GM21423 (cell line): ENCODE measurements at regions not wholly inside any gene's neighbourhood (a gene's known extent, or its start where the extent isn't known, plus 50 kb on each side); places are given as distances from the start of the nearest gene placed in this dataset.
A peak's percentile ranks its signal among the peaks of the same experiment; 100 is the strongest.

Experiments used
- ATAC-seq: cut with Tn5 transposase; IDR thresholded peaks from one replicate; pipeline ENCODE4 v1.9.1; 2021; ENCODE audit warnings: mild to moderate bottlenecking, moderate library complexity; ENCODE audit not compliant: unreplicated experiment

DNA sequence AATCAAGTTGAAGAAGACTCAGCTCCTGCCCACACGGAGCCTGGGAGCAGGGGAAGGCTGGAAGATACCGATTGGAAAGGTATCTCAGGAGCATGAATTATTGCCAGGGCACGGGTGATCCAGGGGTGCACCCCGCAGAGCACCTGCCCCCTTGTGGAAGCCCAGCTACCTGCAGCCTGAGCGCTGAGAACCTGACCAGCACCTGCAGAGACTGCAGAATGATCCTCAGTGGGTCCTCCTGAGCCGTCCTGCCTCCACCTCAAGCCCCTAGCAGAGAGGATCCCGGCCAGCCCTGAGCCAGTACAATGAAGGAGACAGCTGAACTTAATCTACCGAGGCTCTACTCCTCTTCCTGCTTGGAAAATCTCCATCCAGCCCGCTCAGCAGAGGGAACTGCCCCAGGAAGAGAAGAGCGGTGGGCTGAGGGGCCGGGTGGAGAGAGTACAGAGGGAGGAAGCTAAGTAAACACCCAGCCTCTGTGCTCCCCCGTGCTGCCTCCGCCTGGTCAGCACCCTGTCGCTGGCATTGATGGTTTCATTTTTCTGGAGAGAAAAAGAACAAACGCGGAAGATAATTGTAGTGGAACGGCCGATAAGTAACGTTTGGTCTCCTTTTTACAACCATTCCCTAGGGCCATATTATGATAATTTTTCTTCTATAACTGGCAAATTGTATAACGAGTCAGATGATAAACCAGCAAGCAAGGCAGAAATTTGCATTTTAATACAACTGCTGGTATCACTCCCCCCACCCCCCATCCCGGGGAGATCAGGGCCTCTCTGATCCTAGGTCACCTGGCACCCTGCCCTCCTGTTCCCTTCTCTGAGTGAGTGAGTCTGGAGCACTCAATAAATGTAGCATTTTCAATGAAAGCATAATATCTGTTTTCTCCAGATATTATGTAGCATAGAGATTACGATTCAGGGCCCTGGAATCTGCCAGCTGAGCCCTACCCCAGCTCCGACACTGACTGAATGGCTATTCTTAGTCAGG, 204.5 kb upstream of the RPL38 start:
- ATAC-seq: peak; percentile 59

- no peak for ATAC-seq
Observed at GRCh38 chr17:74001145-74001544, 202.3 kb upstream of the RPL38 start.

DNA sequence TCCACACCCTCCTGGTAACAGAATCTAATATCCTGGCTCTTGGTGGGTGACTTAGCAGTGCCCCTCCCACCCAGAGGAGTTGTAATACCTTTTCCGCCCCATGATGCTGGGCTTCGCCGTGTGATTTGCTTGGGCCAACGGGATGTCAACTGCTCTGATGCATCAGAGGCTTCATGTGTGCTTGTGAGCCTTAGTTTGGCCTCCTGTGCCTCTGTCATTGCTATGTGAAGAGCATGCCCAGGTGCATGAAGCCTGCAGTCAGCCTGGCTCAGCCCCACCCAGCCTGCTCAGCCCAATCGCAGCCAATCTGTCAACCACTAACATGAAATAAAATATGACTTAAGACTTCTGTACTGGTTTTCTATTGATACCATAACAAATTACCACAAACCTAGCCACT, 201.2 kb upstream of the RPL38 start:
- no peak for ATAC-seq

DNA sequence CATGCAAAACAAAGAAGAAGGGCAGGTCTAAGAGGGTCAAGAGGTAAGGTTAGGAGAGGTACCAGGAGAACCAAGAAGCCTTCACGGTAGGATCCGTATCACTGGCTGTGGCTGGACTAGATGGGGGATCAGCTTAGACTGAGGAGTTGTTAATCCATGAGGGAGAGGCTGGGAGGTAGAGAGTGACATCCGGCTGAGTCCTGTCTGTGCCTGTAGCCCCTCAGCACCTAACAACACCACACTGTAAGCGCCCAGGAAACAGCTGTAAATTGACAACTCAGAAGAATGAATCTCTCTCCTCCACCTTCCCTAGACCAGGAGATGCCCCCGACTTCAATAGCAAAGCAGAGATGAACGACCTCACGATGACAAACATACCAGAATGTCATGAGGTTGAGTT, 199.4 kb upstream of the RPL38 start:
- ATAC-seq: no peak

DNA sequence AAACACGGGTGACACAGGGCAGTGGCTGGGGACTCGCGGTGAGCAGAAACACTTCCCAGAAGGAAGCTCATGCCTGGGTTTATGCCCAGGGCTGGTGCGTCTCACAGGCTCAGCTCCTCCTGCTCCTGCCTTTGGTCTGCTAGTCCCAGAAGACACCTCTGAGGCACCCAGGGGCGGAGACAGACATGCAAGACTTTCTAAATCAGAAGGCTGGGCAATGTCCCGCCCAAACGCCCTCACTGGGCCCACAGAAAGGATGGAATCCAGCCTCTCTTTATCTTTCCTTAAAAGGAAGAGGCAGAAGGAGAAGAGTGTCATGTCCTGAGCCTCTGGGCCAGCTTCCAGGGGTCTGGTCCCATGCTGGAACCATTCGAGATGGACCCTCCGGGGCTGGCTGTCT, 197.7 kb upstream of the RPL38 start:
- no peak for ATAC-seq

DNA sequence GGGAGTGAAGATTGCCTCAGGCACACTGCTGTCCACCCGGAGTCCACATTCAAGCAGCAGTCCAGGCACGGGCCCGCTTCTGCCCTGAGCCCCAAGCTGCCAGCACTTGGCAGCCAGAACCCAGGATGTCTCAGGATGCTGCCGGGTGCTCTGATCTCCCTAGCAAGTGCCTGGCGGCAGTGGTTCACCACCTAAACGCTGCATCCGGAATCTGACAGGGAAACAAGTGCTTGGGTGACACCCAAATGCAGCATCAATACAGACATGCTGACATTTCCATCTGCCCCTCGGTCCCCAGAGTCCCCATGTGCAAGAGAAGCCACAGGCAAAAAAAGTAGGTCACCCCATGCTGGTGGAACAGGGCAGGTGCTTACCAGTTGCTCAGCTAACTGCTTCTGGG, 197.1 kb upstream of the RPL38 start:
- ATAC-seq: no peak

DNA sequence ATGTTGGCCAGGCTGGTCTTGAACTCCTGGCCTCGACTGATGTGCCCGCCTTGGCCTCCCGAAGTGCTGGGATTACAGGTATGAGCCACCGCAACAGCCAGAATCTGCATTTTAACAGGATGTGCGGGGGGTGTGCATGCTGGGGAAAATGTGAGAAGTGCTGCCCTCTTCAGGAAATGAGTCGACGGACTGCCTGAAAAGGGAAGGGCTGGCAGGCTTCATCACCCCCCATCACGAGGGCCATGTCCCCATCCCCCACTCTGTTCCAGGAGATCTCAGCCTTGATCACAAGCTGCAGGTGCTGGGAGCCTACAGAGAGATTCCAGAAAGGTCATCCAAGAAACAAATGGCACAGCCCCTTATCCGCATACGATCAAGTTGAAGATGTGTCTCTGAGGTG, 195.3 kb upstream of the RPL38 start:
- no peak for ATAC-seq

- no peak for ATAC-seq
Observed at GRCh38 chr17:74009056-74009625, 194.3 kb upstream of the RPL38 start.

- no peak for ATAC-seq
Observed at GRCh38 chr17:74010903-74011302, 192.6 kb upstream of the RPL38 start.

DNA sequence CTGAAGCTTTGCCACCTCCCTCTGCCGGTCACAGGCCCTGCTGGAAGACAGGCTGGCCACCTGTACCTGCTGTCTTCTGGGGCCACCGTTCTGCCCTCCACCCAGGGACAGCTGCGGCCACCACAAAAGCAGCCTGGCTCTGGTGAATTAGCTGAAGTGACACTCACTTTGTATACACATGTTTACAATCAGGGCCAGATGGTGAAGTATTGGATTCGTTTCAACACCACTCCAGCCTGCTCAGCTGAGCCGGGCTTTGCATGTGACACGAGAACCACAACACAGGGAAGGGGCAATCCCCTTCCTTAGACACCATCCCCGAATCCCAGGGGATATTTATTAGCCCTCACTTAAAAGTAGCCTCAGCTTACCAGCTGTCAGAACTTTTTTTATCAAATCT, 191.5 kb upstream of the RPL38 start:
- no peak for ATAC-seq

DNA sequence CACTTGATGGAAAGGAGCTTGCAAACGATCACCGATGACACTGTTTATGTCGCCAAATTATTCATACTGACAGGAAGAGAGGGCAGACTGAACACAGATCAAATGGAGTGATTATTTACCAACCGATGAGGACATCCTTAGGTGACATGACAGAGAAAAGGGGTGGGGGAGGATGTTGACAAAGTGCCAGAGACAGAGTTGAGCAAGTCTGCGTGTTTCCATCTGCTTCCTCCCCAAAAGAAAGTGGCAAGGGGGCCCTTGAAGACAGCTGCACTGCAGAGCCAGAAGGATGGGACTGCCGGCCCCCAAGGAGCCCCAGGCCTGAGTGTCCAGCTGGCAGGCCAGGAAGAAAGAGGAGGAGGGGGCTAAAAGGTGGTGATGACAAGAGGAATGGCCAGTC, 191.0 kb upstream of the RPL38 start:
- no peak for ATAC-seq

DNA sequence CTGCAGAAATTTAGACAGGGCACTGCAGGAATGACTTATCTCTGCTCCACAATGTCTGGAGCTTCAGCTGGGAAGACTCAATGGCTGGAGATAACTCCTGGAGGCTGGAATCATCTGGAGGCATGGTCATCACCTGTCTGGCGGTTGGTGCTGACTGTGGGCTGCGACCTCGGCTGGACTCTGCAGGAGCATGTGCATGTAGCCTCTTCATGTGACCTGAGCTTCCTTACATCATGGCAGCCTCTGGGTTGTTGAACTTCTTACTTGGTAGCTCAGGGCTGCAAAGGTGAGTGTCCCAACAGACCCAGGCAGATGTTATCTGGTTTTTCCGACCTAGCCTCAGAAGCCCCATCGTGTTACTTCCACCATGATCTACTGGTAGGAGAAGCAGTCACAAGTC, 188.2 kb upstream of the RPL38 start:
- no peak for ATAC-seq

- no peak for ATAC-seq
Observed at GRCh38 chr17:74015990-74016389, 187.5 kb upstream of the RPL38 start.

DNA sequence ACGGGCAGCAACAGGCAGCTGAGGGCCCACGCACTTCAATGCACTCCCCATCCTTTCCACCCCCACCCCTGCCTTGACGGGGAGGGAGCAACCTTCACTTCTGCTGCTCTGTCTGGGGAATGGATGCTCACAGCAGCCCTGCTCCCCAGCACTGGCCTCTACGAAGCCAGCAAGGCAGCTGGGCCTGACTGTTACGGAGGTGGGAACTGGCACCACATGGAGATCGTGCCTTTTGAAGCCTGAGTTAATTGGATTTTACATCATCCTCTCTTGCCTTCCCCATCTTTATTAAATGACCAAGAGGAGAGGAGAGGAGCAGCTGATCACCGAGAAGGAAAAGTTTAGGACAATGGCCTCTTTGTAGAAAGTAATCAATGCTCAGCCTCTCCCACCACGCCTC, 187.0 kb upstream of the RPL38 start:
- no peak for ATAC-seq

DNA sequence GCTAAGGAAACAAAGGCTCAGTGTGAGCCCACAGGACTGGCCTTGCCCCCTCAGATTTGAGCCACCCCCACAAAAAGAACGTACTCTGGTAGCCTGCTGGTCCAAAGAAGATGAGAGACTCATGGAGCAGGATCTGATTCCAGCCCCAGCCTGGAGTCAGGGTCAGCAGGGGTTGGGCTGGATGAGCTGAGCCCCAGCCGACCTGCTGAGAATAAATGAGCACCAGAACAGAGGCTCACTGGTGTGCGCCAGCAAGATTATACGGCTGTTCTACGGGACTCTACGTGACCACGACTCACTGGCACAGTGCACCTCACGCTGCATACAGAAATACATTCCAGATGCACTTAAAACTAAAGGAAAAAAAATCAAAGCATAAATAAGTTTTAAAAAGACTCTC, 186.0 kb upstream of the RPL38 start:
- ATAC-seq: no peak

- ATAC-seq: no peak
Observed at GRCh38 chr17:74018115-74018514, 185.4 kb upstream of the RPL38 start.

DNA sequence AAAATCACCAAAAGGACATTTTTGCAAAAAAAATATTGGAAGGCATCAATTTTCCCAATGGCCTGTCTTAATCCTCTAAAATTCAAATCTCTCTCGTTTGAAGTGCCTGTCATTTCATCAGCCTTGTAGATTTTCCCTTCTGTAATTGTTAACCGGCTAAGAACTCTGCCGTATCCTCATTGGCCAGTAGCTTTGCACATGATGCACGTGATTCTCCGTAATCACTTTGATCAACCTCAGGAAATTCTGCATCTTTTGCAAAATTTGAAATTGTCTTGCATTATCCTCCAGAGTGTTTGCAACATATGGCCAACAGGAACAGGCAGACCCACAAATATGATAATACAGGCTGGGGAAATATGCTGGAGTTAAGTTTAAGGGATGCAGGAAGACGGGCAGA, 184.2 kb upstream of the RPL38 start:
- ATAC-seq: no peak

GRCh38 chr17:74019860-74020259, 183.6 kb upstream of the RPL38 start:
- no peak for ATAC-seq

DNA sequence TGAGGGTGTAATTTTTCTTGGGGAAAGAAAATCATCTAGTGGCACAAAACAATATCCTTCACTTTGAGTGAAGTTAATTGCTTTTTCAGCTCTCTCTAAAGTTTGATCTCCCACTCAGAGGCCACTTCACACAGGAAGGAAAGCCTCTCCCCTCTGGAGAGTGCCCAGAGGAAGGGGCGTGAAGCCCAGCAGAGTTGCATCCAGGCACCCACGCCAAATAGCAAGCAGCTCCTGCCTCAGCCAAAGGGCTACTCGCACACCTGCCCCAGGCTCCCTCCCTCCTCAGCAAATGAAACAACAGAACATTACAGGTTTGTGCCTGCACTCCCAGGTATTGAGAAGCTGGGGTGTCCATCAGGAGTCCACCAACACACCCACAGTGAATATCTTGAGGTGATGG, 183.0 kb upstream of the RPL38 start:
- ATAC-seq: no peak

- ATAC-seq: no peak
Observed at GRCh38 chr17:74024871-74025531, 178.5 kb upstream of the RPL38 start.

GRCh38 chr17:74027444-74027843, 176.0 kb upstream of the RPL38 start:
- ATAC-seq: no peak
